Activated naive CD8-positive, alpha-beta T cell treated with anti-CD3 and anti-CD28 coated beads, Interleukin-2, amount 10 ng/mL, durations not matched to agents 7 days and 5 days (primary cell): ENCODE measurements at regions not wholly inside any gene's neighbourhood (a gene's known extent, or its start where the extent isn't known, plus 50 kb on each side); places are given as distances from the start of the nearest gene placed in this dataset.

Experiments
- ATAC-seq: fragments of 150-1000 bp; cut with Tn5 transposase; one replicate; pipeline ENCODE4 v1.10.0; 2021; ENCODE audit warnings: low read depth, moderate library complexity
- POLR2A ChIA-PET: fragments of 350-600 bp; sonication (Branson Sonifier 250); formaldehyde crosslinking; loops from one replicate; lab custom pipeline; 2021; ENCODE audit warnings: antibody characterized with exemption; lab: Charles Lee
- DNase-seq: peaks from one replicate; pipeline ENCODE4 v3.0.0; 2021
- H3K27ac Mint-ChIP-seq: one replicate; pipeline ENCODE4 v1.8.0; 2022; ENCODE audit warnings: mild to moderate bottlenecking, mixed read lengths
- H3K27me3 Mint-ChIP-seq: one replicate; pipeline ENCODE4 v1.8.0; 2022; ENCODE audit warnings: mild to moderate bottlenecking, moderate library complexity, mixed read lengths
- H3K36me3 Mint-ChIP-seq: one replicate; pipeline ENCODE4 v1.8.0; 2021; ENCODE audit warnings: mild to moderate bottlenecking, mixed read lengths
- H3K4me1 Mint-ChIP-seq: one replicate; pipeline ENCODE4 v1.8.0; 2021; ENCODE audit warnings: mixed read lengths
- H3K4me3 Mint-ChIP-seq: one replicate; pipeline ENCODE4 v1.8.0; 2022; ENCODE audit warnings: mild to moderate bottlenecking, moderate library complexity, mixed read lengths
- H3K9me3 Mint-ChIP-seq: one replicate; pipeline ENCODE4 v1.8.0; 2021; ENCODE audit warnings: mixed read lengths

DNA sequence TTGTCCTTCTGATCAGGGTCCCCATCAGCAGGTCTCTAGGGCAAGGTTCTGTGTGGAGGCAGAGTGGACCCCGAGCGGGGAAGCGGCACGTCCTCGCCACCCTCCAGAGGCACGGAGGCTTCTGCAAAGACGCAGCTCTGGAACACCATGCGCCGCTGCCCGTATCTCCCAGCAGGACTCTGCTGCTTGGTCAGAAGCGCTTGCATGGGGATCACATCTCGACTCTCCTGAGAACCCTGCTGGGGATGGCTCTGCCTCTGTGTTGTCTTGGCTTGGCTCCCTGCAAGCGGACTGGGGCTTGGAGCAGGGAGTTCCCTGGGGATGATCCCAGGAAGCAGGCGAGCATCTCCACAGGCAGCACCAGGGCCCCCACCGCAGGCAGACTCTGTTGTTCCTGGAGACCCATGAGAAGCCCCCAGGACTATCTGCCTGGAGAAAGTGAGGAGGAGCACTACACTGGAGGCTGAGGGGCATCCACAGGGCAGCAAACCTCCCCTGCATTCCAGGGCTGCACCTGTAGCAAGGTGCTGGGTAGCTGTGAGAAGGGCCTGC lies 520.5 kb downstream of the GLRX3 start:
- no peak overlapping the region for H3K4me3 Mint-ChIP-seq
- H3K36me3 Mint-ChIP-seq: no peaks in the 10 kb centered on the region
- no peaks in the 10 kb centered on the region for H3K27me3 Mint-ChIP-seq
- DNase-seq (no peak), ATAC-seq (no peak)
- peaks cover 3% of the 10 kb centered on the region for H3K9me3 Mint-ChIP-seq
- no peaks in the 10 kb centered on the region for H3K4me1 Mint-ChIP-seq
- POLR2A ChIA-PET: no interaction called here
- H3K27ac Mint-ChIP-seq: no peak overlapping the region

DNA sequence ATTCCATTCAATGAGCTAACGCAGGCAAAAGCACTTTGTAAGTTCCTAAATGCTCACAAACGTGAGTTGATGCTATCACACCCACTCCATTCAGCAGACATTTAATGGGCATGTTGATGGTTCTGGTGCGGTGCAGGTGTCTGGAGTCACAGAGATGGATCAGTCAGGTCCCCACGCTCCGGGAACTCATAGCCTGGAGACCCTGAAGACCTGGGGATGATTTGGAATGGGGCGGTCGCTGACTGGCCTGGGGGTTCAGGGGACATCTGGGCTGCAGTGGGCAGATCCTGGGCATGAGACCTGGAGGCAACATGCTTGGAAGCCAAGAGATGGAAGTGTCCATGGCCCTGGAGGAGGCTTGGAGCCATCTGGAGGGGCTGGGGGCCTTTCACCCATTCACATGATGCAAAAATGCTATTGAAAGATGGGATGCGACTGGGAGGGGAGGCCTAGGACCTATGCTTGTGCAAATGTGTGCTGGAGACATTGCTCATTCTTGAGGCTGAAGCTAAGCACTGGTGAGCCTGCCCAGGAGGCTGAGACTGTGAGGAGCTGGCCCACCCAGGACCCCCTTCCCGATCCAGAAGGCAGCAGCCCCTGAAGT lies 522.6 kb downstream of the GLRX3 start:
- H3K9me3 Mint-ChIP-seq: no peaks in the 10 kb centered on the region
- H3K4me1 Mint-ChIP-seq: no peaks in the 10 kb centered on the region

DNA sequence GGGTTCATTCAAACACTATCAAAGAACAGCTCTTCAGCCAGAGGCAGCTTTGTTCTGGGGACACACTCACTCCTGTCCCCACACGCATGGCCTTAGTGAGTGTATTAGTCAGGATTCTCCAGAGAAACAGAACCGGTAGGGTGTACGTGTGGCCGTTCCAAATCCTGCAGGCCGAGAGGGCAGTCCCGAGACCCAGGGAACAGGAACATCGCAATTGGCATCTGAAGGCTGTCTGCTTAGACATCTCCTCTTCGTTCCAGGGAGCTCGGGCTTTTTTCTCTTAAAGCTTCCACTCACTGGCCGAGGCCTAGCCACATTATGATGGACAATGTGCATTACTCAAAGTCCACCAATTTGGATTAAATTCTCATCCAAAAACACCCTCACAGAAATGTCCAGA lies 523.3 kb downstream of the GLRX3 start:
- Mint-ChIP-seq H3K4me3 (no peak overlapping the region), H3K9me3 (no peaks in the 10 kb centered on the region), H3K36me3 (no peaks in the 10 kb centered on the region), H3K27ac (no peak overlapping the region), H3K27me3 (no peaks in the 10 kb centered on the region), H3K4me1 (no peaks in the 10 kb centered on the region)
- POLR2A ChIA-PET: no interaction called here
- ATAC-seq (no peak), DNase-seq (no peak)

More for the DNA sequence above, 522.6 kb downstream of the GLRX3 start:
- Mint-ChIP-seq H3K27me3 (no peaks in the 10 kb centered on the region), H3K4me3 (no peak overlapping the region), H3K36me3 (no peaks in the 10 kb centered on the region), H3K27ac (no peak overlapping the region)
- ATAC-seq (no peak), DNase-seq (no peak)
- POLR2A ChIA-PET: no interaction called here

DNA sequence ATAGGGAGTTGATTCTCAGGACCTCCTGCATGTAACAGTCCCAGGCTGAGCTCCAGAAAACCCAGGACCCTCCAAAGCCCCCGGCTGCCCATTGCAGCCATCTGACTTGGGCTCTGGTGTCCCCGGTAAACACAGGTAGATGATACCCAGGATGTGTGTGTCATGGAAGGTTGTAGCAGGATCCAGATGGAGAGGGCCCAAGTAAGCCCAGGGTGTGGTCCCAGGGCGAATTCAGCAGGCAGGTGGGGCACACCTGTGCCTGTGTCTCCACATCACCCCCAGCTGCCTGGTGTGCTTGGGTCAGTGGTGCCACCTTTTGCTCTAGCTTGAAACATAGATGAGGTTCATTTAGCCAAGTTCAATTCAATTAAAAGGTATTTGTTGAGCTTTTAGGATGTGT lies 524.1 kb downstream of the GLRX3 start:
- Mint-ChIP-seq H3K9me3 (no peaks in the 10 kb centered on the region), H3K27me3 (no peaks in the 10 kb centered on the region), H3K4me3 (no peak overlapping the region), H3K4me1 (no peaks in the 10 kb centered on the region), H3K36me3 (no peaks in the 10 kb centered on the region), H3K27ac (no peak overlapping the region)
- POLR2A ChIA-PET: no interaction called here
- no peak for DNase-seq
- ATAC-seq: no peak

DNA sequence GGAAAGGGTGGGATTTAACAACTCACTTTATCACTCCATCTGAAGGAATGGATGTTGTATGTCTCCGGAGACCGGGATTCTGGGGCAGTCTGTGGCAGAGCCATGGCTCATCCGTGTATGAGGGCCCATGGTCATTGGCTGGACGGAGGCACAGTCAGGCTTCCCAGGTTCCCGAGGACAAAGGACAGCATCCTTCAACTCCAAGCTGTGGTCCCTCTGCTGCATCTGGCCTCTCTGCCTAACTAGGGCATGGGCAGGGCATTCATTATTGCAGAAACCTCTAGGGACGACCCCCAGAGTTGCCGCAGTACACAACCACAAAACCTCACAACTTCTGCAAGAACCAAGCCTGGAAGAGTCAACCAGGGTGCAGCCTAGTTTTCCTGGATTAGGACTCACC lies 525.2 kb downstream of the GLRX3 start:
- Mint-ChIP-seq H3K27me3 (no peaks in the 10 kb centered on the region), H3K9me3 (peaks cover 2% of the 10 kb centered on the region), H3K36me3 (no peaks in the 10 kb centered on the region), H3K4me3 (no peak overlapping the region), H3K4me1 (no peaks in the 10 kb centered on the region), H3K27ac (no peak overlapping the region)
- DNase-seq (no peak), ATAC-seq (no peak)
- POLR2A ChIA-PET: no interaction called here

DNA sequence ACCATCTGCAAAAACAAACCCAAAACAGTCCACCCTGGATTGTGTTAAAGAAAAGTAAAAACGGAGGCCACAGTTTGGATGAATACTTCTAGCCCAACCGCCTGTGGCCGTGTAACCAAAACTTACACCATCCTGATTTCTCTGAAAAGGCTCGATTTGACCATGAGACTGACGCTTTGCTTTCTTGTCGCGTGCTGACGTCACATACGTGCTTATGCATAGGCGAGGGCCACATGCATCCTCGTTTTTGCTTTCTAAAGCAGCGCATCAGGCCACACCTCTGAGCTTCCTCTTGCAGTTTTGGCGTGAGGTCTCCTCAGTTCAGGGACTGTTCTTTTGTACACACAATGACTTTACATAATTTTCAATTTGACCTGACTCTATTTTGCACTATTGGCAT lies 526.6 kb downstream of the GLRX3 start:
- POLR2A ChIA-PET: no interaction called here
- DNase-seq (no peak), ATAC-seq (no peak)
- H3K4me3 Mint-ChIP-seq: no peak overlapping the region
- peaks cover 2% of the 10 kb centered on the region for H3K9me3 Mint-ChIP-seq
- H3K27ac Mint-ChIP-seq: no peak overlapping the region
- H3K36me3 Mint-ChIP-seq: no peaks in the 10 kb centered on the region
- H3K27me3 Mint-ChIP-seq: no peaks in the 10 kb centered on the region
- H3K4me1 Mint-ChIP-seq: no peaks in the 10 kb centered on the region

DNA sequence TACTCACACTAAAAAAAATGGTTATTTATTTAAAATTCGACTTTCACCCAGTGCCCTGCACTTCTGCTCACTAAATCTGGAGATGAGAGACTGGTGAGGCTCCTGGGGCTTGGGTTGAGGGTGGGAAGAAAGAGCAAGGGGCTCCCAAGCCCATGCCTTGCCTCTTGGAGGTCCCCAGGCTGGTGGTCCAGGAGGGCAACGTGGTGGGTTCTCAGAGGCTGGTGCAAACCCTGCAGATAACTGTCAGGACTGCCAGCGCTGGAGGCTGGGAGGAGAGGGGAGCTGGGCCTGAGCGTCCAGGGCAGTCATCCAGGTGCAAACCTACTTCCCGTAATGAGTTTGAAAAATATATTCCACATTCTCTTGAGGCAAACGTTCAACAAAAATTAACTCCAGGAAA lies 528.3 kb downstream of the GLRX3 start:
- H3K4me1 Mint-ChIP-seq: no peaks in the 10 kb centered on the region

DNA sequence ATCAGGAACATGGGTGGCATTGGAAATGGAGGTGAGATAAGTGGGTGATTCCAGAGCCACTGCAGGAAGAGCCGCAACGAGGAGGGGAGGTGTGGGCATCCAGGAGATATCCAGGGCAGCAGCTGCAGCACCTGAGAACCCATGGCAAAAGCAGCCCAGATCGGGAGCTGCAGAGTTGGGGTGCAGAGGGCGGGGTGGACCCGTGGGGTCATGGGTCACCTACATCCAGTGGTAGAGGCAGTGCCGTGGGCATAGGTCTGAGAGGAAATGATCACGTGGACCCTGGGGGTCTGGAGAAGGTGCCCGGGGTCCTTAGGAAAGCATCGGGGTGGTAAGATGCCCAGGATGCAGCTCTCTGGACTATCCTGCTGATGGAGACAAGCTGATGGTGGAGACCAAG lies 530.0 kb downstream of the GLRX3 start:
- no peak for ATAC-seq
- POLR2A ChIA-PET: no interaction called here
- no peak for DNase-seq

More for the DNA sequence above, 528.3 kb downstream of the GLRX3 start:
- ATAC-seq (no peak), DNase-seq (no peak)
- H3K4me3 Mint-ChIP-seq: no peak overlapping the region
- H3K9me3 Mint-ChIP-seq: peaks cover 2% of the 10 kb centered on the region
- no peaks in the 10 kb centered on the region for H3K27me3 Mint-ChIP-seq
- no peak overlapping the region for H3K27ac Mint-ChIP-seq
- POLR2A ChIA-PET: no interaction called here
- H3K36me3 Mint-ChIP-seq: no peaks in the 10 kb centered on the region

DNA sequence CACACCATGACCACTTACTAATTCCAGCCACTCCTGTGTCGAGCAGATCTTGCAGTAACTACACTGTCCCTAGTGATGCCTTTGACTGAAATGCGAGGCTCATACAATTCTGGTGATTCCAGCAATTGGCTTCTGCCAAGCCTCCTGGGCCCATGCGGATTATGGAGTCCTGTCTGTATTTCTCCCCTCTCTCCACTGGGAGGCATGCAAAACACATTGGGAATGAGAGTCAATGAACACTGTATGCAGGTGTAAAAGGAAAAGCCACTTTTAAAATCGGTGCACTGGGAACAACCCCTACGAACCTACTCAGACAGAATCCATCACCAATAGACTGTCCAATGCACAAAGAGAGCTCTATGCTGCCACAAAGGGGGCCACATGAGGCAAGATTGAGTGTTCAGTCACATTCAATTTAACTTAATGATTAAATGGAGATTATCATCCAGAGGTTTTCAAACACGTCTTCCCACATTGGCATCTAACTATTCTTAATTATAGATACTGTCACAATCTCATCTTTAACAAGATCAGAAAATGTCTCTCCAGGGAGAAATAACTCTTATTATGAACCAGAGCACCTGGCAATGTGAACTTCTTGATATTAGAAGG lies 550.6 kb downstream of the GLRX3 start:
- POLR2A ChIA-PET: no interaction called here
- Mint-ChIP-seq H3K27me3 (no peaks in the 10 kb centered on the region), H3K36me3 (no peaks in the 10 kb centered on the region), H3K9me3 (peaks cover 2% of the 10 kb centered on the region), H3K4me1 (no peaks in the 10 kb centered on the region), H3K27ac (no peak overlapping the region), H3K4me3 (no peak overlapping the region)
- no peak for DNase-seq
- ATAC-seq: no peak

More for the DNA sequence above, 530.0 kb downstream of the GLRX3 start:
- Mint-ChIP-seq H3K27me3 (no peaks in the 10 kb centered on the region), H3K4me1 (no peaks in the 10 kb centered on the region), H3K27ac (no peak overlapping the region), H3K36me3 (no peaks in the 10 kb centered on the region), H3K4me3 (no peak overlapping the region), H3K9me3 (peaks cover 2% of the 10 kb centered on the region)

DNA sequence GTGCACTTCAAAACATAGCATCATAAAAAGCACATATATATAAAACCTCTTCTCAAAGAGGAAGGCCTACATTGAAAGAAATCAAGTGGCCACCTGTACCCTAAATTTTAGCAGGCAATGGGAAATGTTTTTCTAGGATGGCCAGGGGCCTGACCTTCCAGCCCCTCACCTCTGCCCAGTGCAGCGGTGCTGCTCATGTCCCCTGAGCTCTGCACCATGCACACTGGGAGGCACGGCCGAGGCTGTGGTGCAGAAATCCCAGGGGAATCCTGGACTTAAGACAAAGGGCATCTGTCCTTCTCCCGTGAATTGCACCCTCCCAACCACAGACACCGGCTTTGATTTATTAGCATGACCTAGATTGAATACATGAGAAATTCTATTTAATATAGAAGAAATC lies 551.4 kb downstream of the GLRX3 start:
- no peaks in the 10 kb centered on the region for H3K4me1 Mint-ChIP-seq
- H3K27me3 Mint-ChIP-seq: no peaks in the 10 kb centered on the region
- DNase-seq: no peak
- ATAC-seq: no peak
- no peak overlapping the region for H3K4me3 Mint-ChIP-seq
- no peaks in the 10 kb centered on the region for H3K36me3 Mint-ChIP-seq
- no peak overlapping the region for H3K27ac Mint-ChIP-seq
- POLR2A ChIA-PET: no interaction called here
- H3K9me3 Mint-ChIP-seq: peaks cover 2% of the 10 kb centered on the region

DNA sequence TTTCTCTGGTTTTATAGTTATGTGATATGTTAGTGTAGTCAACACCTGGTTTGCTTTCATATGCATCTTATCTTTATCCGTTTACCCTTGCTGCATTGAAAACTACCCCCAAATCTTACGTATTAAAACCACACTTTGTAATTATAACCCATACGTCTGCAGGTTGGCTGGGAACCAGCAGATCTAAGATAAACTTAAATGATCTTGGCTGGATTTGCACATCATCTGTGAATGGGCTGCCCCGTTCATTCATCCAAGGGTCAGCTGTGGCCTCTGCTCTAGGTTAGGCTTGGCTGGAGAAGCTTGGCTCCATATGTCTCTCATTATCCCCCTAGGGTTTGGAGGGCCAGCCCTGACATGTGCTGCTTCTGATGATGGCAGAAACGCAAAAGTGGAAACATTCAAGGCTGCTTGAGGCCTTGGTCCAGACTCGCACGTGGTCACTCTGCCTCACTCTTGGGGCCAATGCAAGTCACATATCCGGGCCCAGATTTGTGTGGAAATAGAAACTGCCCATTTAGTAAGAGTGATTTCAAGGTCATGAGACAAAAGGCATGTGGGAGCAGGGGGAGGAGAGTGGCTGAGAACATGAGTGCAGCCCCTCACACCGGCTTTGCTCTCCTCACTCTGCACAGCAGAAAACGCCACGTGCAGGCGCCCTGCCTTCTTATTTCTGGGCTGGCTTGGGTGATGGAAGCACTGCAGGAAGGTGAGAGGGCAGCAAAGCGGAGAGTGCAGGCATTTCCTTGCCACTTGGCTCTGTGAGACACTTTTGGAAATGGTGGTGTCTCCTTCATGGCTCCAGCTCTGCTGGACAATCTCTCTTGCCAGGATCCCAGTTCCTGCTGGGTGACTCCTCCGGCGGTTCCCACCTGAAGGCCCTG lies 553.8 kb downstream of the GLRX3 start:
- Mint-ChIP-seq H3K9me3 (no peaks in the 10 kb centered on the region), H3K4me3 (no peak overlapping the region), H3K36me3 (no peaks in the 10 kb centered on the region), H3K27me3 (peaks cover 2% of the 10 kb centered on the region), H3K4me1 (no peaks in the 10 kb centered on the region), H3K27ac (no peak overlapping the region)
- DNase-seq (no peak), ATAC-seq (no peak)
- POLR2A ChIA-PET: no interaction called here

DNA sequence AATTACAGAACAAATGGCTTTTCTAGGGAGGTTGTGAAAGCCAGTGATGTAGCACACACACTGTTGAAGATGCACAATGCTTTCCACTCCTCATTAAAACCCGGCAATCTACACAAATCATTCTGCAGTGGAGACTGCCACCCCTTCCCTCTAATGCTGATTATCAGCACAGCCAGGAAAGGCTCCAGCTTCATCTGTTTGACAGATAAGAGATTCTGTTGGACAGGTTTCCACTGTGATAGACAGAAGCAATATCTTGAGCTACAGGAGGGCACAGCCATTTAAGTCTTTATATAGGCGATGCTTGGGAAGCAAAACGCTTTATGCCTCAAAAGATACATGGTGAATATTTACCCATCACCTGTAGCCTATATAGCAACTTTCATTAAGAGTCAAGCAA lies 555.6 kb downstream of the GLRX3 start:
- DNase-seq: no peak
- POLR2A ChIA-PET: no interaction called here
- no peak overlapping the region for H3K27ac Mint-ChIP-seq
- no peaks in the 10 kb centered on the region for H3K9me3 Mint-ChIP-seq
- H3K27me3 Mint-ChIP-seq: peaks cover 2% of the 10 kb centered on the region
- ATAC-seq: no peak
- H3K36me3 Mint-ChIP-seq: no peaks in the 10 kb centered on the region
- no peaks in the 10 kb centered on the region for H3K4me1 Mint-ChIP-seq
- H3K4me3 Mint-ChIP-seq: no peak overlapping the region

DNA sequence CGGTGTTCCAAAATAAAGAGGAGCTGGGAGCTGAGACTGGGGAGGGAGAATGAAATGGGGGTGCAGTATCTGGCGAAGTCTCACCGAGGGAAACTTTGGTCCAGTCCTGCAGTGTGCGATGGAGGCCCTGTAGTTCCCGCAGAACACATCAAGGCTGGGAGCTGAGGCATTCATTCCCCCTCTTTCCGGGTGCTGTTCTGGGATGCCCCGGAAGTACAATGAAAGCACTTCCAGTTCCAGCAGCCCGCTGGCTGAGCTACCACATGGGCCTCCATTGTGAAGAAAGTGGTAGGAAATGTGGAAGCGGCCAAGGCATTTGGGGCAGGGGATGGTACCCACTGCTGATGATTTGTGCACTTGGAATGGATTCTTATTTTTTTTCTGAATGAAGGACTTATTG lies 560.7 kb downstream of the GLRX3 start:
- POLR2A ChIA-PET: no interaction called here
- DNase-seq: no peak
- H3K27me3 Mint-ChIP-seq: peaks cover 2% of the 10 kb centered on the region

More for the DNA sequence above, 560.7 kb downstream of the GLRX3 start:
- ATAC-seq: no peak
- Mint-ChIP-seq H3K27ac (no peak overlapping the region), H3K9me3 (no peaks in the 10 kb centered on the region), H3K4me1 (no peaks in the 10 kb centered on the region), H3K4me3 (no peak overlapping the region), H3K36me3 (no peaks in the 10 kb centered on the region)
